ENCODE measurements at regions not wholly inside any gene's neighbourhood (a gene's known extent, or its start where the extent isn't known, plus 50 kb on each side); places are given as distances from the start of the nearest gene placed in this dataset.

DNA sequence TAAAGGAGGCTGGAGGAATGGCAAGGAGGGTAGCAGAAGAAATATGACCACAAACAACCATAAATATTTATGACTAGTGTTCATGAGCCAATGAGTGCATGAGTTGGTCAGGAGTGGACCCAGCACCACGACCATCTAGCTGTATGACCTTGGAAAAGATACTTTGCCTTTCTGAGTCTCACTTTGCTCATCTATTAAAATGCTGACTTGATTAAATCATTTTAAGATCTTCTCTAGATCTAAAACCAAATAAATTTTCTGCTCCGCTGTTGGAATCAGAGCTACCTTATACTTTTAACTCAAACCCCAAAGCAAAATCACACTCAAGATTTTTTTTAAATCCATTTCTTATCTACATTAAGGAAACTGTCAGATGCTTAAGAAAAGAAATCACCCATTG, 207.0 kb downstream of the GPAM start:
- Histone ChIP-seq H3K4me1 (replicated peaks in 1 of 2) (no peaks in the 10 kb centered on the region), H3K27ac (no peak overlapping the region), H3K27me3 (no peaks in the 10 kb centered on the region), H3K9me3 (replicated peaks in 1 of 3) (no peaks in the 10 kb centered on the region), H3K4me3 (no peak overlapping the region), H3K36me3 (replicated peaks in 1 of 2) (no peaks in the 10 kb centered on the region)
- intact Hi-C loops (cut with DNase I) = no loop called here
- DNase-seq = no peak
- TF ChIP-seq, protein P1, sequence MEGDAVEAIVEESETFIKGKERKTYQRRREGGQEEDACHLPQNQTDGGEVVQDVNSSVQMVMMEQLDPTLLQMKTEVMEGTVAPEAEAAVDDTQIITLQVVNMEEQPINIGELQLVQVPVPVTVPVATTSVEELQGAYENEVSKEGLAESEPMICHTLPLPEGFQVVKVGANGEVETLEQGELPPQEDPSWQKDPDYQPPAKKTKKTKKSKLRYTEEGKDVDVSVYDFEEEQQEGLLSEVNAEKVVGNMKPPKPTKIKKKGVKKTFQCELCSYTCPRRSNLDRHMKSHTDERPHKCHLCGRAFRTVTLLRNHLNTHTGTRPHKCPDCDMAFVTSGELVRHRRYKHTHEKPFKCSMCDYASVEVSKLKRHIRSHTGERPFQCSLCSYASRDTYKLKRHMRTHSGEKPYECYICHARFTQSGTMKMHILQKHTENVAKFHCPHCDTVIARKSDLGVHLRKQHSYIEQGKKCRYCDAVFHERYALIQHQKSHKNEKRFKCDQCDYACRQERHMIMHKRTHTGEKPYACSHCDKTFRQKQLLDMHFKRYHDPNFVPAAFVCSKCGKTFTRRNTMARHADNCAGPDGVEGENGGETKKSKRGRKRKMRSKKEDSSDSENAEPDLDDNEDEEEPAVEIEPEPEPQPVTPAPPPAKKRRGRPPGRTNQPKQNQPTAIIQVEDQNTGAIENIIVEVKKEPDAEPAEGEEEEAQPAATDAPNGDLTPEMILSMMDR (IDR thresholded peaks at IDR 0.05) = no peak
- TF ChIP-seq POLR2A (IDR thresholded peaks at IDR 0.05) = no peak
- 56 to 67% (median 66%) methylated on average over 2 of the region's 2 CpGs for WGBS, 4 donors

GRCh38 chr10:111984057-111984456, 199.5 kb downstream of the GPAM start:
- 81 to 92% (median 89%) methylated on average over 6 of the region's 6 CpGs for WGBS, 4 donors
- no peaks in the 10 kb centered on the region for H3K9me3 ChIP-seq (replicated peaks in 1 of 3)
- TF ChIP-seq, protein P1 (IDR thresholded peaks at IDR 0.05) = no peak
- TF ChIP-seq POLR2A (IDR thresholded peaks at IDR 0.05) = no peak
- H3K27me3 ChIP-seq = no peaks in the 10 kb centered on the region
- DNase-seq = no peak
- H3K4me3 ChIP-seq = no peak overlapping the region
- no peaks in the 10 kb centered on the region for H3K36me3 ChIP-seq (replicated peaks in 1 of 2)
- no peak overlapping the region for H3K27ac ChIP-seq
- intact Hi-C loops (cut with DNase I) = no loop called here
- H3K4me1 ChIP-seq (replicated peaks in 1 of 2) = no peaks in the 10 kb centered on the region

DNA sequence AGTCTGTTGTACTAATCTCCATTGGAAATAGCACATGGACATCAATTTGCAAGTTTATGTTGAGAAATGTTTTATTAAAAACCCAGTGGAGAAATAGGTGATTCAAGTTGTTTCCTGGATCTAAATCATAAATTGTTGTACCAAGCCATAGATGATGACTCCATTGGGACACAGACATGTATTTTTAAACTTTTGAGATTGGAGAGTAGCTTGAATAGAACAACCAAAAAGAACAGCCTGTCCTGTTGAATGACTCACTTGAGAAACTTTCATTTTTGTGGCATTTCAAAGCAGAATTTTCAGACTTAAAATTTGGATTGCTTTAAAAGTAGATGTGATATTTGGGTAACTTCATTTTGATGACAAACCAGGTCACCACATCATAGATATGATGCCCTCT, 197.5 kb downstream of the GPAM start:
- TF ChIP-seq, protein P1 (IDR thresholded peaks at IDR 0.05) = no peak
- TF ChIP-seq POLR2A (IDR thresholded peaks at IDR 0.05) = no peak
- Histone ChIP-seq H3K27me3 (no peaks in the 10 kb centered on the region), H3K36me3 (replicated peaks in 1 of 2) (no peaks in the 10 kb centered on the region), H3K4me1 (replicated peaks in 1 of 2) (no peaks in the 10 kb centered on the region), H3K9me3 (replicated peaks in 1 of 3) (no peaks in the 10 kb centered on the region), H3K4me3 (no peak overlapping the region), H3K27ac (peak overlapping the region in 1 of 5 donors; percentile 43)
- DNase-seq = no peak
- intact Hi-C loops (cut with DNase I) = no loop called here

DNA sequence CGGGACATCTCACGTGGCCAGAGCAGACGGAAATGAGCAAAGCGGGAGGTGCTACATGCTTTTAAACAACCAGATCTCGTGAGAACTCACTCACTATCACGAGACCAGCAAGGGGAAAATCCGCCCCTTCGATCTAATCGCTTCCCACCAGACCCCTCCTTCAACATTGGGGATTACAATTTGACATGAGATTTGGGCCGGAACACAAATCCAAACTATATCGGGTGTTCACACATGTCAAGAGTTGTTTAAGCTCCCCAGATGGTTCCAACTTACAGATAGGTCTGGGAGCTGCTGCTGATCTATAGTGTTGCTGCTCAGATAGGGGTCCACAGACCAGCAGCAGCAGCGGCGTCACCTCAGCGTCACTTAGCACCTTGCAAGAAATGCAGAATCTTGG, 194.9 kb downstream of the GPAM start:
- no peaks in the 10 kb centered on the region for H3K36me3 ChIP-seq (replicated peaks in 1 of 2)
- no peak overlapping the region for H3K4me3 ChIP-seq
- 81 to 89% (median 87%) methylated on average over 14 of the region's 14 CpGs for whole genome bisulfite sequencing, 4 donors
- no peak overlapping the region for H3K27ac ChIP-seq
- no peaks in the 10 kb centered on the region for H3K9me3 ChIP-seq (replicated peaks in 1 of 3)
- intact Hi-C loops (cut with DNase I) = no loop called here
- TF ChIP-seq, protein P1 (IDR thresholded peaks at IDR 0.05) = no peak
- TF ChIP-seq POLR2A (IDR thresholded peaks at IDR 0.05) = no peak
- H3K27me3 ChIP-seq = no peaks in the 10 kb centered on the region
- DNase-seq = no peak
- H3K4me1 ChIP-seq (replicated peaks in 1 of 2) = no peaks in the 10 kb centered on the region
